HEK293T (cell line): ENCODE measurements at regions not wholly inside any gene's neighbourhood (a gene's known extent, or its start where the extent isn't known, plus 50 kb on each side); places are given as distances from the start of the nearest gene placed in this dataset.

Experiments
- CTCF ChIA-PET: fragments of 350-600 bp; formaldehyde crosslinking; extraction: SDS; loops from one replicate; lab custom pipeline; 2021; ENCODE audit warnings: antibody characterized with exemption, inconsistent platforms; lab: Yijun Ruan, JAX
- POLR2A ChIA-PET: fragments of 350-600 bp; formaldehyde crosslinking; extraction: SDS; loops from one replicate; lab custom pipeline; 2020; ENCODE audit warnings: antibody characterized with exemption, inconsistent platforms; lab: Yijun Ruan, JAX
- DNase-seq: peaks from one replicate; pipeline ENCODE4 v3.0.0; 2012; ENCODE audit warnings: mixed read lengths; ENCODE audit errors: extremely low spot score
- ARNT ChIP-seq: fragments of 450-650 bp; IDR thresholded peaks from 2 replicates; pipeline ENCODE4 v1.6.1; 2017; ENCODE audit warnings: mild to moderate bottlenecking
- BHLHE40 ChIP-seq: fragments of 450-650 bp; IDR thresholded peaks from 2 replicates; pipeline ENCODE4 v1.6.1; 2016; ENCODE audit warnings: mild to moderate bottlenecking, moderate library complexity, borderline replicate concordance
- CTBP1 ChIP-seq: fragments of 450-650 bp; IDR thresholded peaks from 2 replicates; pipeline ENCODE4 v1.6.1; 2016; ENCODE audit warnings: borderline replicate concordance
- ELF4 ChIP-seq: fragments of 450-650 bp; IDR thresholded peaks from 2 replicates; pipeline ENCODE4 v1.6.1; 2017; ENCODE audit warnings: antibody characterized with exemption
- FOXA1 ChIP-seq: fragments of 450-650 bp; IDR thresholded peaks from 2 replicates; pipeline ENCODE4 v1.6.1; 2016; ENCODE audit warnings: mild to moderate bottlenecking
- FOXK2 ChIP-seq: fragments of 450-650 bp; IDR thresholded peaks from 2 replicates; pipeline ENCODE4 v1.6.1; 2016; ENCODE audit warnings: mild to moderate bottlenecking
- FOXM1 ChIP-seq: fragments of 450-650 bp; IDR thresholded peaks from 2 replicates; pipeline ENCODE4 v1.6.1; 2017; ENCODE audit warnings: mild to moderate bottlenecking, borderline replicate concordance
- HDGF ChIP-seq: fragments of 450-650 bp; IDR thresholded peaks from 2 replicates; pipeline ENCODE4 v1.6.1; 2017; ENCODE audit warnings: antibody characterized with exemption, borderline replicate concordance
- L3MBTL2 ChIP-seq: fragments of 450-650 bp; conservative IDR thresholded peaks from 2 replicates; pipeline ENCODE4 v1.6.1; 2016; ENCODE audit warnings: mild to moderate bottlenecking
- LEF1 ChIP-seq: fragments of 450-650 bp; IDR thresholded peaks from 2 replicates; pipeline ENCODE4 v1.6.1; 2017; ENCODE audit warnings: mild to moderate bottlenecking, borderline replicate concordance
- NFRKB ChIP-seq: fragments of 450-650 bp; IDR thresholded peaks from 2 replicates; pipeline ENCODE4 v1.6.1; 2016; ENCODE audit warnings: mild to moderate bottlenecking, moderate library complexity
- PKNOX1 ChIP-seq: fragments of 450-650 bp; IDR thresholded peaks from 2 replicates; pipeline ENCODE4 v1.6.1; 2016
- SP1 ChIP-seq: fragments of 450-650 bp; IDR thresholded peaks from 2 replicates; pipeline ENCODE4 v1.6.1; 2017
- SUZ12 ChIP-seq: fragments of 450-650 bp; IDR thresholded peaks from 2 replicates; pipeline ENCODE4 v1.6.1; 2016; ENCODE audit warnings: mild to moderate bottlenecking
- TARDBP ChIP-seq: fragments of 450-650 bp; IDR thresholded peaks from 2 replicates; pipeline ENCODE4 v1.6.1; 2016
- ZNF384 ChIP-seq: fragments of 450-650 bp; IDR thresholded peaks from 2 replicates; pipeline ENCODE4 v1.6.1; 2016

- ChIA-PET CTCF (no interaction called here), POLR2A (no interaction called here)
- TF ChIP-seq ARNT (no peak), BHLHE40 (no peak), SP1 (no peak), PKNOX1 (peak; percentile 13; the same call in 1 of the 2 replicates), LEF1 (no peak)
- no peak for DNase-seq
Observed at GRCh38 chr18:65527879-65528633, 222.8 kb upstream of the CDH7 start.

- no peak for DNase-seq
- TF ChIP-seq HDGF, result no peak
- POLR2A ChIA-PET, result no interaction called here
- CTCF ChIA-PET, result no interaction called here
Observed at GRCh38 chr18:65526099-65526498, 224.7 kb upstream of the CDH7 start.

- no peak for DNase-seq
- TF ChIP-seq FOXM1, result no peak
- TF ChIP-seq LEF1, result no peak
- no peak for TF ChIP-seq ZNF384
- TF ChIP-seq SUZ12, result no peak
- TF ChIP-seq TARDBP, result no peak
- TF ChIP-seq FOXK2, result no peak
- TF ChIP-seq NFRKB, result no peak
- no peak for TF ChIP-seq L3MBTL2
- no peak for TF ChIP-seq ARNT
- ChIA-PET CTCF (no interaction called here), POLR2A (no interaction called here)
Observed at GRCh38 chr18:65523461-65523860, 227.4 kb upstream of the CDH7 start.

GRCh38 chr18:65522907-65523306, 227.9 kb upstream of the CDH7 start:
- DNase-seq, result no peak
- TF ChIP-seq TARDBP, result no peak
- POLR2A ChIA-PET, result no interaction called here
- CTCF ChIA-PET, result no interaction called here

GRCh38 chr18:65516209-65516608, 234.6 kb upstream of the CDH7 start:
- ChIA-PET POLR2A (no interaction called here), CTCF (no interaction called here)
- TF ChIP-seq LEF1 (no peak), PKNOX1 (no peak), TARDBP (no peak), ZNF384 (no peak), ELF4 (no peak), NFRKB (no peak), FOXA1 (no peak), FOXM1 (no peak), CTBP1 (no peak), HDGF (no peak), L3MBTL2 (no peak), SUZ12 (no peak), SP1 (no peak), BHLHE40 (no peak), ARNT (no peak), FOXK2 (no peak)
- DNase-seq, result no peak

- ChIA-PET POLR2A (no interaction called here), CTCF (no interaction called here)
- TF ChIP-seq CTBP1, result no peak
- TF ChIP-seq NFRKB, result no peak
- TF ChIP-seq PKNOX1, result no peak
- no peak for TF ChIP-seq ZNF384
- no peak for TF ChIP-seq SP1
- no peak for TF ChIP-seq HDGF
- TF ChIP-seq SUZ12, result no peak
- TF ChIP-seq FOXM1, result no peak
- no peak for TF ChIP-seq ARNT
- no peak for TF ChIP-seq FOXK2
- TF ChIP-seq FOXA1, result no peak
- TF ChIP-seq L3MBTL2, result no peak
- no peak for TF ChIP-seq ELF4
- TF ChIP-seq LEF1, result no peak
- TF ChIP-seq BHLHE40, result no peak
- TF ChIP-seq TARDBP, result no peak
- no peak for DNase-seq
Observed at GRCh38 chr18:65498605-65499004, 252.2 kb upstream of the CDH7 start.

- no peak for DNase-seq
- TF ChIP-seq FOXM1 (no peak), HDGF (no peak), L3MBTL2 (no peak), ARNT (no peak), CTBP1 (no peak), LEF1 (no peak), SP1 (no peak), ELF4 (no peak), BHLHE40 (no peak), ZNF384 (no peak), FOXA1 (no peak), NFRKB (no peak), PKNOX1 (no peak), SUZ12 (no peak), TARDBP (no peak), FOXK2 (no peak)
- CTCF ChIA-PET, result no interaction called here
- POLR2A ChIA-PET, result no interaction called here
Observed at GRCh38 chr18:65487569-65487968, 263.2 kb upstream of the CDH7 start.
